Neuronal stem cell (in vitro differentiated cells): ENCODE measurements at regions not wholly inside any gene's neighbourhood (a gene's known extent, or its start where the extent isn't known, plus 50 kb on each side); places are given as distances from the start of the nearest gene placed in this dataset.

Experiments used
- DNase-seq: peaks from one replicate; pipeline ENCODE4 v3.0.0-alpha.2; 2013; ENCODE audit warnings: low spot score
- H2AFZ ChIP-seq: one replicate; pipeline ENCODE4 v1.6.1; 2013; ENCODE audit warnings: mild to moderate bottlenecking, low read length, inconsistent platforms
- H2AK5ac ChIP-seq: 2 replicates; pipeline ENCODE4 v1.6.1; 2013; ENCODE audit warnings: low read depth, mild to moderate bottlenecking, inconsistent platforms, low read length, moderate library complexity, mixed read lengths
- H2BK120ac ChIP-seq: 2 replicates; pipeline ENCODE4 v1.6.1; 2013; ENCODE audit warnings: low read depth, mild to moderate bottlenecking, inconsistent platforms, low read length, moderate library complexity, mixed read lengths
- H2BK12ac ChIP-seq: one replicate; pipeline ENCODE4 v1.6.1; 2013; ENCODE audit warnings: low read length, inconsistent platforms
- H2BK15ac ChIP-seq: 2 replicates; pipeline ENCODE4 v1.6.1; 2013; ENCODE audit warnings: mild to moderate bottlenecking, low read length, inconsistent platforms, mixed read lengths
- H2BK5ac ChIP-seq: one replicate; pipeline ENCODE4 v1.6.1; 2013; ENCODE audit warnings: inconsistent platforms, mild to moderate bottlenecking, low read length, moderate library complexity
- H3K14ac ChIP-seq: one replicate; pipeline ENCODE4 v1.6.1; 2013; ENCODE audit warnings: low read length, inconsistent platforms
- H3K18ac ChIP-seq: 2 replicates; pipeline ENCODE4 v1.6.1; 2013; ENCODE audit warnings: low read length, inconsistent platforms
- H3K23ac ChIP-seq: 2 replicates; pipeline ENCODE4 v1.6.1; 2013; ENCODE audit warnings: low read depth, mild to moderate bottlenecking, mixed read lengths, low read length, inconsistent platforms; ENCODE audit not compliant: poor library complexity
- H3K27ac ChIP-seq: replicated peaks from 3 replicates; pipeline ENCODE4 v1.5.1; 2013; ENCODE audit warnings: low read length, inconsistent platforms
- H3K27me3 ChIP-seq, 3 experiments: 2 replicates each; pipeline ENCODE4 v1.6.1; 2013; ENCODE audit warnings: low read length in 3 of 3, mild to moderate bottlenecking in 2 of 3, inconsistent platforms in 1 of 3, low read depth in 1 of 3, mixed read lengths in 1 of 3, moderate library complexity in 1 of 3; ENCODE audit not compliant: control insufficient read depth in 3 of 3, insufficient read depth in 3 of 3
- H3K36me3 ChIP-seq, 2 donors: replicated peaks in 1 of 2; 2 replicates each; pipeline ENCODE4 v1.6.1; 2013; ENCODE audit warnings: low read length in 2 of 2; ENCODE audit not compliant: control insufficient read depth in 2 of 2, insufficient read depth in 2 of 2
- H3K4ac ChIP-seq: 2 replicates; pipeline ENCODE4 v1.6.1; 2013; ENCODE audit warnings: inconsistent platforms, mild to moderate bottlenecking, low read length, moderate library complexity
- H3K4me1 ChIP-seq, 2 donors: 1 replicate in 1 of 2; 2 replicates in 1 of 2; pipeline ENCODE4 v1.6.1; 2013; ENCODE audit warnings: low read length in 2 of 2, low read depth in 1 of 2; ENCODE audit not compliant: control insufficient read depth in 2 of 2, insufficient read depth in 1 of 2
- H3K4me2 ChIP-seq: one replicate; pipeline ENCODE4 v1.6.1; 2013; ENCODE audit warnings: mild to moderate bottlenecking, low read length, inconsistent platforms; ENCODE audit not compliant: insufficient read depth, poor library complexity, severe bottlenecking
- H3K4me3 ChIP-seq, 2 donors: 2 replicates each; pipeline ENCODE4 v1.5.1; 2013; ENCODE audit warnings: low read length in 2 of 2, mild to moderate bottlenecking in 2 of 2, inconsistent platforms in 1 of 2, moderate library complexity in 1 of 2
- H3K79me1 ChIP-seq: one replicate; pipeline ENCODE4 v1.6.1; 2013; ENCODE audit warnings: low read depth, mild to moderate bottlenecking, inconsistent platforms, low read length, moderate library complexity
- H3K9ac ChIP-seq: one replicate; pipeline ENCODE4 v1.6.1; 2013; ENCODE audit warnings: mild to moderate bottlenecking, low read depth, low read length, inconsistent platforms; ENCODE audit not compliant: poor library complexity
- H3K9me3 ChIP-seq, 2 donors: replicated peaks in 1 of 2; 2 replicates each; pipeline versions ENCODE3 to v1.6.1; 2013; ENCODE audit warnings: low read length in 2 of 2, mild to moderate bottlenecking in 2 of 2, inconsistent platforms in 1 of 2, low read depth in 1 of 2, mixed read lengths in 1 of 2, moderate library complexity in 1 of 2; ENCODE audit not compliant: control insufficient read depth in 2 of 2, insufficient read depth in 1 of 2
- H4K8ac ChIP-seq: one replicate; pipeline ENCODE4 v1.6.1; 2013; ENCODE audit warnings: low read depth, mild to moderate bottlenecking, inconsistent platforms, low read length, moderate library complexity
- H4K91ac ChIP-seq: one replicate; pipeline ENCODE4 v1.6.1; 2013; ENCODE audit warnings: low read length, low read depth, mild to moderate bottlenecking, inconsistent platforms; ENCODE audit not compliant: poor library complexity
- WGBS, 2 donors: extraction: QIAGEN DNeasy Blood & Tissue Kit; methylation state at CpG; one replicate each; pipeline ENCODE4 v1.1.7; 2013; ENCODE audit warnings: missing lambda C conversion rate in 2 of 2, mixed read lengths in 1 of 2; ENCODE audit not compliant: insufficient read length in 2 of 2, insufficient replicate concordance in 1 of 2; ENCODE audit errors: extremely low coverage in 2 of 2; 5-methylcytosine and 5-hydroxymethylcytosine counted together

DNA sequence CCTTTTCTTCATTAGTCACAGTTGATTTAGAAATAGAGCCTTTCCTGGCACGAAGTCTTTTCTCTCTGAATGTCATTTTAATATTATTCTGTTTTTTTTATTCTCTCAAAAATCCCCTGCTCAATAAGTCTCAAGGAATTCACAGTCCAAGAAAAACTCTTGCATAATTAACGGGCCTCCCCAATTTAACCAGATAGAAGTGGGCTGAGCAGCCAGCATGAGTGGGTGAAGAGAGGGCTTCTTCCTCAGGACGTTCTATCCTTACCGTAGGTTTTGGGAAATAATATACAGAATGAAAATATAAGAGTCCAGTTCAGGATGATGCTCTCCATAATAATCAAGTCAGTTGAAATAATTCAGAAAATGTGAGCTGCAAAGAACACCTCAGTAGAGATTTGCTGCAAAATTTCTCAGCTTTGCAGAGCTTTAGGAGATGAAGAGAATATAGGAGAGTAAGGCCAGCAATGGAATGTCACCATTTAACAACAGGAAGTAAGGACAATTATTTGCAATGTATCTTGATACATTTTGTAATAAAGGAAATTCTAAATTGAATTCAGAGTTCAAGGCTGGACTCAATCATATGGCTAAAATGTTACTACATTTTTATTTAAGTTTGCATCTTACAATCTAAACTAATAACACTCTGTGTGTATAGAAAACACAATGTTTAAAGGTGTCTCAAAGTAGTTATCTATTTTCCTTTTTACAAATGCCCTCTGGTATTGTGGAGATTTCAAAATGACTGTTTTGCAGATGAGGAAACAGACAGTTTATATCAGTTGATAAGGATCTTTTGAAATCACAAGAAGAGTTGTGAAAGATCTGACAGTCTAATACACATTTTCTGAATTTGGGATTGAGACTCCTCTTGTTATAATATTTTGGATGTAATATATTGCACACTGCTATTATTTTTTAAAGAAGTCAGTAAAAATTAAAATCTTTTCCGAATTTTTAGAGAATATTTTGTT lies 1724.1 kb upstream of the SEL1L start:
- Histone ChIP-seq H3K36me3 (no peaks in the 10 kb centered on the region), H4K8ac (no peak overlapping the region), H2BK120ac (no peak overlapping the region), H3K18ac (no peak overlapping the region), H3K14ac (no peak overlapping the region), H3K27ac (no peak overlapping the region), H3K9me3 (no peaks in the 10 kb centered on the region), H2BK15ac (no peak overlapping the region), H3K4me2 (no peak overlapping the region), H2AFZ (no peak overlapping the region), H3K4me3 (no peak overlapping the region), H3K23ac (no peak overlapping the region), H2BK12ac (no peak overlapping the region), H3K4me1 (no peaks in the 10 kb centered on the region), H2BK5ac (no peak overlapping the region), H4K91ac (no peak overlapping the region), H2AK5ac (no peak overlapping the region), H3K27me3 (no peaks in the 10 kb centered on the region), H3K9ac (no peak overlapping the region), H3K79me1 (no peaks in the 10 kb centered on the region), H3K4ac (no peak overlapping the region)
- DNase-seq = no peak
- no CpG with 5 or more reads among the region's 5 CpGs for WGBS, 2 donors

DNA sequence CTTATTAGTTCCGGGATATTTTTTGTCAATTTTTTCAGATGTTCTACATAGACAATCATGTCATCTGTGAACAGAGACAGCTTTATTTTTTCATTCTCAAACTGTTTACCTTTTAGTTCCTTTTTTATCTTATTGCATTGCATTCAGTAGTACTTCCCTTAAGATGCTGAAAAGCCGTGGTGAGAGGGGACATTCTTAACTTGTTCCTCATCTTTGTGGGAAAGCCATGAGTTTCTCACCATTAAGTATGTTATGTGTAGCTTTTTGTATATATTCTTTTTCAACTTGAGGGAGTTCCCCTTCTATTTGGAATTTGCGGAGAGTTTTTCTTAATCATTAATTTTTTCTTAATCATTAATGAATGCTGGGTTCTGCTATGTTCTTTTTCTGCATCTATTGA lies 1727.1 kb upstream of the SEL1L start:
- WGBS, 2 donors = no CpG with 5 or more reads among the region's 3 CpGs
- Histone ChIP-seq H3K36me3 (no peaks in the 10 kb centered on the region), H3K27ac (no peak overlapping the region), H3K4ac (no peak overlapping the region), H2BK5ac (no peak overlapping the region), H3K4me2 (no peak overlapping the region), H3K9me3 (no peaks in the 10 kb centered on the region), H2BK12ac (no peak overlapping the region), H3K79me1 (no peaks in the 10 kb centered on the region), H4K91ac (no peak overlapping the region), H3K14ac (no peak overlapping the region), H3K9ac (no peak overlapping the region), H3K27me3 (no peaks in the 10 kb centered on the region), H3K4me1 (no peaks in the 10 kb centered on the region), H4K8ac (no peak overlapping the region), H2AK5ac (no peak overlapping the region), H2AFZ (no peak overlapping the region), H3K18ac (no peak overlapping the region), H3K23ac (no peak overlapping the region), H2BK15ac (no peak overlapping the region), H3K4me3 (no peak overlapping the region), H2BK120ac (no peak overlapping the region)
- no peak for DNase-seq

DNA sequence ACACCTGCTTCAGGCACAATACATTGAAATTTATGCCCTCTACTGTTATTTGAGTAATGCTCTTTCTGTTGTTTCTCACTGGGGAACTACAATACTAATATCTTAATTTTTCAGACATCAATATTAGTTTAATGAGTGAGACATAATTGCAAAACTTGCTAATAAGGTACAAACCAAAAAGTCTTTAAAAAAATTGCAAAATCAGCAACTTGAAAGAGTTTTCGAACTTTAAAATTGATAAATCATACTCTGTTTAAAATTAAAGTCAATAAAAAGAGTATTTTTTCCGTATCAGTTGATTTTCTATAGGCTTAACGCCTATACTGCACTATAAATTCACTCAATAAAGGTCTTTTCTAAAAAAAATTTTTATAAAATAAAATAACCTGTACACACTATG lies 1735.9 kb upstream of the SEL1L start:
- Histone ChIP-seq H3K9me3 (no peaks in the 10 kb centered on the region), H3K9ac (no peak overlapping the region), H3K4me2 (no peak overlapping the region), H2BK5ac (no peak overlapping the region), H3K79me1 (no peaks in the 10 kb centered on the region), H3K4me1 (peaks cover 0 to 2% of the 10 kb centered on the region in 2 donors), H3K23ac (no peak overlapping the region), H3K27me3 (no peaks in the 10 kb centered on the region), H3K4ac (no peak overlapping the region), H2BK15ac (no peak overlapping the region), H3K14ac (no peak overlapping the region), H3K4me3 (no peak overlapping the region), H4K8ac (no peak overlapping the region), H2BK120ac (no peak overlapping the region), H2BK12ac (no peak overlapping the region), H3K36me3 (no peaks in the 10 kb centered on the region), H4K91ac (no peak overlapping the region), H2AK5ac (no peak overlapping the region), H3K27ac (no peak overlapping the region), H3K18ac (no peak overlapping the region), H2AFZ (no peak overlapping the region)
- WGBS, 2 donors = no CpG with 5 or more reads among the region's 3 CpGs
- no peak for DNase-seq

DNA sequence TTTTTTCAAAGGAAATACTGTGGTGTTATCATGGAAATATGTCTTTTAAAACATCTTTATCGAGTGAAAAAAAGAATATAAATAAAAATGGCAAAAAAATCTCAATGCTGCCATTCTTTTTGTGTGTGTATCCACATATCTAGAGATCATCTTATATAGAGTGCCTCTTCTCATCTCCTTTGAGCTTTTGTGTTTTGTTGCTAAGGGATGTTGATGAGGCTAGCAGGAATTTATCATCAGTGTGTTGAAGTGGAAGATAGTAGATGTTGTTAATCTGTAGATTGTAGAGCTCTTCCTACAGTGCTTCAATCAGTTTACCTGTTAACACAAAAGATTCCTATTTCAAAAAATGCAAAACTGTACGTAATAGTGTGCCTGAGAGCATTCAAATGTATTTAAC lies 1738.0 kb upstream of the SEL1L start:
- Histone ChIP-seq H2BK12ac (no peak overlapping the region), H2AK5ac (no peak overlapping the region), H3K4me1 (peaks cover 0 to 2% of the 10 kb centered on the region in 2 donors), H3K4me2 (no peak overlapping the region), H2BK120ac (no peak overlapping the region), H3K18ac (no peak overlapping the region), H2BK5ac (no peak overlapping the region), H3K27ac (no peak overlapping the region), H4K8ac (no peak overlapping the region), H3K4ac (no peak overlapping the region), H3K27me3 (no peaks in the 10 kb centered on the region), H3K9me3 (no peaks in the 10 kb centered on the region), H3K79me1 (no peaks in the 10 kb centered on the region), H4K91ac (no peak overlapping the region), H3K4me3 (no peak overlapping the region), H3K9ac (no peak overlapping the region), H2BK15ac (no peak overlapping the region), H2AFZ (no peak overlapping the region), H3K23ac (no peak overlapping the region), H3K14ac (no peak overlapping the region), H3K36me3 (no peaks in the 10 kb centered on the region)
- WGBS, 2 donors = no CpG with 5 or more reads among the region's 2 CpGs
- DNase-seq = no peak
